ENCODE measurements at regions not wholly inside any gene's neighbourhood (a gene's known extent, or its start where the extent isn't known, plus 50 kb on each side); places are given as distances from the start of the nearest gene placed in this dataset.

DNA sequence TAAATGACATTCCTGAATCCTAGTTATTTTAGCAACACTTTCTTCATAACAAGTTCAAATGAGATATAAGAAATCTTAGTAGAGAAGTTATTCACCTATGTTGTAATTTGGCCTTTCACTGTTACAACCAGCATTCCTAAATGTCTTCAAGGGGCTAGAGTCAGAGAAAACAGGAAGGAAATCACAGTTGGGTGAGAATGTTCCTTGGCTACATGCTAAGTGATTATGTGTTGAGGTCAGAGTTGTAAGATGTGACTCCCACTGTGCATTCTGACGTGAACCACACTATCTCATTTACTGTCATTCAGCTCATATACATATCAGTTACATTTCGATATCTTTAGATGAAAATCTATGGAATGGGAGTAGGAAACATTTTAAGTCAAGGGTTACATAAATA is 51.0 kb upstream of the MLIP start:
- Mint-ChIP-seq H3K4me3 (no peak overlapping the region), H3K36me3 (no peaks in the 10 kb centered on the region), H3K27me3 (no peaks in the 10 kb centered on the region), H3K27ac (no peak overlapping the region), H3K4me1 (no peaks in the 10 kb centered on the region), H3K9me3 (no peaks in the 10 kb centered on the region)
- ATAC-seq: no peak
